ENCODE measurements at regions not wholly inside any gene's neighbourhood (a gene's known extent, or its start where the extent isn't known, plus 50 kb on each side); places are given as distances from the start of the nearest gene placed in this dataset.
A peak's percentile ranks its signal among the peaks of the same experiment; 100 is the strongest.

- no peak for TF ChIP-seq EP300 (IDR thresholded peaks at IDR 0.05; ENCODE audit: borderline replicate concordance)
- no peak for TF ChIP-seq CREB1 (IDR thresholded peaks at IDR 0.05; ENCODE audit: low read depth)
- no peak for TF ChIP-seq EGR1 (IDR thresholded peaks at IDR 0.05)
- no peak for TF ChIP-seq REST (IDR thresholded peaks at IDR 0.05; ENCODE audit: low read depth)
- TF ChIP-seq TAF1 (IDR thresholded peaks at IDR 0.05; ENCODE audit: low read depth): no peak
- TF ChIP-seq NFIC (IDR thresholded peaks at IDR 0.05): no peak
- TF ChIP-seq TEAD4 (IDR thresholded peaks at IDR 0.05): no peak
Observed at GRCh38 chr15:70246623-70247220, 149.0 kb upstream of the TLE3 start.

GRCh38 chr15:70245932-70246622 is 148.4 kb upstream of the TLE3 start:
- TF ChIP-seq FOXM1 (IDR thresholded peaks at IDR 0.05; ENCODE audit: borderline replicate concordance, low read depth) (no peak), REST (IDR thresholded peaks at IDR 0.05; ENCODE audit: low read depth) (no peak), EGR1 (IDR thresholded peaks at IDR 0.05) (no peak)

GRCh38 chr15:70244978-70245542 is 147.3 kb upstream of the TLE3 start:
- no peak for TF ChIP-seq TEAD4 (IDR thresholded peaks at IDR 0.05)
- no peak for TF ChIP-seq MAX (IDR thresholded peaks at IDR 0.05)
- TF ChIP-seq YY1 (IDR thresholded peaks at IDR 0.05; ENCODE audit: low read depth): no peak
- TF ChIP-seq RAD21 (IDR thresholded peaks at IDR 0.05; ENCODE audit: low read depth): no peak
- TF ChIP-seq EP300 (IDR thresholded peaks at IDR 0.05; ENCODE audit: borderline replicate concordance): no peak
- no peak for TF ChIP-seq NFIC (IDR thresholded peaks at IDR 0.05)
- no peak for TF ChIP-seq FOXM1 (IDR thresholded peaks at IDR 0.05; ENCODE audit: borderline replicate concordance, low read depth)
- TF ChIP-seq EGR1 (IDR thresholded peaks at IDR 0.05): no peak
- no peak for TF ChIP-seq CREB1 (IDR thresholded peaks at IDR 0.05; ENCODE audit: low read depth)
- no peak for TF ChIP-seq ZBTB7A (IDR thresholded peaks at IDR 0.05; ENCODE audit: low read depth)
- no peak for TF ChIP-seq REST (IDR thresholded peaks at IDR 0.05; ENCODE audit: low read depth)
- TF ChIP-seq TAF1 (IDR thresholded peaks at IDR 0.05; ENCODE audit: low read depth): no peak
- TF ChIP-seq USF1 (IDR thresholded peaks at IDR 0.05): no peak
- TF ChIP-seq TCF12 (IDR thresholded peaks at IDR 0.05; ENCODE audit: low read depth): no peak
- TF ChIP-seq CEBPB (IDR thresholded peaks at IDR 0.05): no peak

- TF ChIP-seq NFIC (IDR thresholded peaks at IDR 0.05) (peak; percentile 61), RAD21 (IDR thresholded peaks at IDR 0.05; ENCODE audit: low read depth) (peak; percentile 46), TCF12 (IDR thresholded peaks at IDR 0.05; ENCODE audit: low read depth) (no peak)
Observed at GRCh38 chr15:70243686-70244540, 146.2 kb upstream of the TLE3 start.

Data from Ishikawa (cell line).